Body of pancreas (tissue), 4 donors: ENCODE measurements at regions not wholly inside any gene's neighbourhood (a gene's known extent, or its start where the extent isn't known, plus 50 kb on each side); places are given as distances from the start of the nearest gene placed in this dataset.

ENCODE experiments used
- CTCF ChIP-seq, 7 experiments: fragments of 450-650 bp in 4 of 7; fragments of 200-600 bp in 3 of 7; sonication (generic) in 3 of 7; IDR thresholded peaks; one replicate each; pipeline ENCODE4 v1.5.1; 2016 to 2019; ENCODE audit warnings: antibody characterized with exemption in 7 of 7
- POLR2A ChIP-seq, 3 donors: fragments of 450-650 bp; IDR thresholded peaks; one replicate each; pipeline ENCODE4 v1.6.1; 2016; ENCODE audit warnings: antibody characterized with exemption in 3 of 3, mild to moderate bottlenecking in 2 of 3

- TF ChIP-seq CTCF (IDR thresholded peaks at IDR 0.05) (no peak), POLR2A (IDR thresholded peaks at IDR 0.05) (no peak)
Measured at GRCh38 chr10:33731322-33731721, 396.9 kb upstream of the NRP1 start.
